Activated B cell treated with CpG ODN at 0.5 μM for 24 hours (primary cell): ENCODE measurements at regions not wholly inside any gene's neighbourhood (a gene's known extent, or its start where the extent isn't known, plus 50 kb on each side); places are given as distances from the start of the nearest gene placed in this dataset.

Experiments
- ATAC-seq: fragments of 200-7000 bp; cut with Tn5 transposase; one replicate; pipeline ENCODE4 v1.10.0; 2021; ENCODE audit warnings: low read depth, mild to moderate bottlenecking, moderate library complexity
- CTCF ChIA-PET: fragments of 350-600 bp; sonication (Branson Sonifier 250); formaldehyde crosslinking; loops from one replicate; lab custom pipeline; 2021; ENCODE audit warnings: antibody characterized with exemption; lab: Charles Lee
- POLR2A ChIA-PET: fragments of 350-600 bp; sonication (Branson Sonifier 250); formaldehyde crosslinking; loops from one replicate; lab custom pipeline; 2021; ENCODE audit warnings: antibody characterized with exemption; lab: Charles Lee
- DNase-seq: peaks from one replicate; pipeline ENCODE4 v3.0.0; 2022
- H3K27ac Mint-ChIP-seq: one replicate; pipeline ENCODE4 v1.8.0; 2020; ENCODE audit warnings: mixed read lengths
- H3K27me3 Mint-ChIP-seq: one replicate; pipeline ENCODE4 v1.8.0; 2021; ENCODE audit warnings: mixed read lengths
- H3K36me3 Mint-ChIP-seq: one replicate; pipeline ENCODE4 v1.8.0; 2021; ENCODE audit warnings: low read depth, mixed read lengths
- H3K4me1 Mint-ChIP-seq: one replicate; pipeline ENCODE4 v1.8.0; 2021; ENCODE audit warnings: mixed read lengths
- H3K4me3 Mint-ChIP-seq: one replicate; pipeline ENCODE4 v1.8.0; 2020; ENCODE audit warnings: mild to moderate bottlenecking, mixed read lengths
- H3K9me3 Mint-ChIP-seq: one replicate; pipeline ENCODE4 v1.8.0; 2020; ENCODE audit warnings: mixed read lengths
- intact Hi-C: fragments of 100-400 bp; cut with micrococcal nuclease; formaldehyde crosslinking; loops from one replicate; pipeline ENCODE4 v1.15.1; 2024
- TF ChIP-seq, protein P1 (sequence below): fragments of 200-600 bp; IDR thresholded peaks from one replicate; pipeline ENCODE4 v1.8.0; 2022; ENCODE audit warnings: antibody characterized with exemption, mild to moderate bottlenecking

DNA sequence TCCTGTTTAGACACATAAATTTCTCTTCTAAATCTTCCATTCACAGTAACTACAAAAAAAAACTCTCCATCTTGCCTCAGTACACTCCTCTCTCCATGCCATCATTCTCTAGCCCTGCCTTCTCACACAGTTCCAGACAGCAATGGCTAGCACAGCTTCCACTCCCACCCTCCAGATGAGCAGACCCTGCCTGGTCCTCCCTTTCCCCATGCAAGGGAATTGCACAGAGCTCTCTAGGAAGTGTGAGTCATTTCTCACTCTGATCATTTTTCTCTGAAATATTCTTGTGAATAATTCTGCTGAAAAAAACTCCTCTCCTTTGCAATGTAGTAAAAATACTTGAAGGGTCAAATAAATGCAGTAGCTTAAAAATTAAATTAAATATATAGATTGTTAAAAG is 170.6 kb downstream of the BMP4 start:
- DNase-seq = no peak
- H3K27ac Mint-ChIP-seq = no peak overlapping the region

DNA sequence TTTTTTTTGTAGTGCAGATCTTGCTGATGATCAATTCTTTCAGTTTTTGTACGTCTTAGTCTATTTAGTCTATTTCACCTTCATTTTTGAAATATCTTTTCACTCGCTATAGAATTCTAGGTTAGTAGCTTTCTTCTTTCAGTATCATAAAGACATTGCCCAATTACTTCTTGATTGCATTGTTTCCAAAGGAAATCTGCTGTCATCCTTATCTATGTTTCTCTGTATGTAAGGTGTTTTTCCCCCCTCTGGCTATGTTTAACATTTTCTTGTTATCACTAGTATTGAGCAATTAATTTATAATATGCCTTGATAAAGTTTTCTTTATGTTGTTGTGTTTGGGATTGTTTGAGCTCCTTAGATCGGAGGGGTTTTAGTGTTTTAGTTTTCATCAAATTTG is 171.9 kb downstream of the BMP4 start:
- TF ChIP-seq, protein P1, sequence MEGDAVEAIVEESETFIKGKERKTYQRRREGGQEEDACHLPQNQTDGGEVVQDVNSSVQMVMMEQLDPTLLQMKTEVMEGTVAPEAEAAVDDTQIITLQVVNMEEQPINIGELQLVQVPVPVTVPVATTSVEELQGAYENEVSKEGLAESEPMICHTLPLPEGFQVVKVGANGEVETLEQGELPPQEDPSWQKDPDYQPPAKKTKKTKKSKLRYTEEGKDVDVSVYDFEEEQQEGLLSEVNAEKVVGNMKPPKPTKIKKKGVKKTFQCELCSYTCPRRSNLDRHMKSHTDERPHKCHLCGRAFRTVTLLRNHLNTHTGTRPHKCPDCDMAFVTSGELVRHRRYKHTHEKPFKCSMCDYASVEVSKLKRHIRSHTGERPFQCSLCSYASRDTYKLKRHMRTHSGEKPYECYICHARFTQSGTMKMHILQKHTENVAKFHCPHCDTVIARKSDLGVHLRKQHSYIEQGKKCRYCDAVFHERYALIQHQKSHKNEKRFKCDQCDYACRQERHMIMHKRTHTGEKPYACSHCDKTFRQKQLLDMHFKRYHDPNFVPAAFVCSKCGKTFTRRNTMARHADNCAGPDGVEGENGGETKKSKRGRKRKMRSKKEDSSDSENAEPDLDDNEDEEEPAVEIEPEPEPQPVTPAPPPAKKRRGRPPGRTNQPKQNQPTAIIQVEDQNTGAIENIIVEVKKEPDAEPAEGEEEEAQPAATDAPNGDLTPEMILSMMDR = no peak
- no peak overlapping the region for H3K4me3 Mint-ChIP-seq
- peaks cover 5% of the 10 kb centered on the region for H3K9me3 Mint-ChIP-seq
- ATAC-seq (no peak), DNase-seq (no peak)
- H3K27ac Mint-ChIP-seq = no peak overlapping the region
- H3K36me3 Mint-ChIP-seq = no peaks in the 10 kb centered on the region
- ChIA-PET CTCF (no interaction called here), POLR2A (no interaction called here)
- H3K27me3 Mint-ChIP-seq = peaks cover 4% of the 10 kb centered on the region
- intact Hi-C loops = no loop called here
- H3K4me1 Mint-ChIP-seq = no peaks in the 10 kb centered on the region

More for the DNA sequence above, 170.6 kb downstream of the BMP4 start:
- CTCF ChIA-PET = no interaction called here
- Mint-ChIP-seq H3K36me3 (no peaks in the 10 kb centered on the region), H3K4me1 (no peaks in the 10 kb centered on the region), H3K4me3 (no peak overlapping the region), H3K9me3 (peaks cover 5% of the 10 kb centered on the region), H3K27me3 (no peaks in the 10 kb centered on the region)
- POLR2A ChIA-PET = no interaction called here
- ATAC-seq = no peak
- TF ChIP-seq, protein P1 = no peak
- intact Hi-C loops = no loop called here

DNA sequence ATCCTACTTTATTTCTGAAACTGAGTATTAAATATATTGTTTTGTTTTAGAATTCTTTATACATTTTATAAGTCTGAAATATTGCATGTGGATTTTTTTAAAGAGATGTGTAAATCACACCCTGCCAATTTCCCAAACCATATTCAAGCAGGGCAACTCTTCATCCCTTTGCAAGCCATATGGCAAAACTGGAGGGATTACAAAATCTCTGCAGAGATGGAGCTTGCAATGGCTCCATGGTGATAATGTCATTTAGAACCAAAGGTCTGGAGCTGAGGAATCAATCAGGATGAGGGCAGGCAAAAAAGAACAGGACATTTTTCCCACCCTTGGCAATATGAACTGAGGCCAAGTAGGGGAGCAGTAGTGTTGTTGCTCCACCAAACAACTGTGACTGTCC is 173.4 kb downstream of the BMP4 start:
- H3K9me3 Mint-ChIP-seq = peaks cover 5% of the 10 kb centered on the region
- ATAC-seq (no peak), DNase-seq (no peak)
- H3K36me3 Mint-ChIP-seq = no peaks in the 10 kb centered on the region
- no peak overlapping the region for H3K27ac Mint-ChIP-seq
- POLR2A ChIA-PET = interaction anchor here (0.7 kb wide), 1 partner anchor 46 kb away, joined by 4 read pairs; no protein-coding TSS in a partner anchor
- H3K4me1 Mint-ChIP-seq = no peaks in the 10 kb centered on the region
- TF ChIP-seq, protein P1 = no peak
- peaks cover 4% of the 10 kb centered on the region for H3K27me3 Mint-ChIP-seq
- intact Hi-C loops = no loop called here
- CTCF ChIA-PET = no interaction called here
- no peak overlapping the region for H3K4me3 Mint-ChIP-seq

DNA sequence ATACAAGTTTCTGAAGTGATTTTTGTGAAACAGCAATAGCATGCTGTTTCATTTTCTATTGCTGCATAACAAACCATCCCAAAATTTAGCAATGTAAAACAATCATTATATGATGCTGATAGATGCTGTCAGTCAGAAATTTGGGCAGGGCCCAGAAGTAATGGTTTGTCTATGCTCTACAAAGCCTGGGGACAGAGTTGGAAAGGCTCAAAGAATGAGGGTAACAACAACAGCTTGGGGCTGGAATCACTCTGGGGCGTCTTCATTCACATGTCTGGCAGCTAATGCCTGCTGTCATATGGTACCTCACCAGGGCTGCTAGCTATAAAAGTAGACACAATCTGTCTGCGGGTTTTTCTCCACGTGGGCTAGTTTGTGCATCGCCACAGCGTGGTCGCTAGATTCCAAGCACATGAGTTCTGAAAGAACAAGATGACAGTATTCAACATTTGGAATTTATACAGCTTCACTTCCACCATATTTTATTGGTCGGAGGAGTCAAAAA is 176.5 kb downstream of the BMP4 start:
- no peaks in the 10 kb centered on the region for H3K4me1 Mint-ChIP-seq
- DNase-seq (no peak), ATAC-seq (no peak)
- TF ChIP-seq, protein P1 = no peak
- CTCF ChIA-PET = no interaction called here
- no peak overlapping the region for H3K4me3 Mint-ChIP-seq
- H3K27me3 Mint-ChIP-seq = peaks cover 8% of the 10 kb centered on the region
- H3K9me3 Mint-ChIP-seq = peaks cover 5% of the 10 kb centered on the region
- intact Hi-C loops = no loop called here
- H3K36me3 Mint-ChIP-seq = no peaks in the 10 kb centered on the region
- POLR2A ChIA-PET = interaction anchor here (0.6 kb wide), 1 partner anchor 166 kb away, joined by 3 read pairs; no protein-coding TSS in a partner anchor
- H3K27ac Mint-ChIP-seq = no peak overlapping the region

DNA sequence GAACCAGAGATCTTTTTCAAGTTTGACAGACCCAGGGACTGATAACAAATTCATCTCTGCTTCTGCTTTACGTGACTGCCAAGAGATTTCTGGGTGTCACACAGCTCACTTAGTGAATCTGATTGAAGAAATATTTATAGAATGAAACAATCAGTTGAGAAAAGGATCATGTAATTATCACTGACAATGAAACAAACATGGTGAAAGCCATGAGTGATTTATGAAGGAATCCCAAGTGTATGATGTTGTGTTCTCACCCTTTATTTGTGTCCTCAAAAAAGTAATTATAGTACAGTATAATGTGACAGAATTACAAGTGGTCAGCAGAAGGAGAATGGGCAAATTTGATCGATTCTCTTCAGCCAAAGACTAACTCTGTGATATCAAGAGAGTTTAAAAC is 177.3 kb downstream of the BMP4 start:
- POLR2A ChIA-PET = interaction anchor here (0.6 kb wide), 1 partner anchor 165 kb away, joined by 3 read pairs; no protein-coding TSS in a partner anchor
- TF ChIP-seq, protein P1 = no peak
- Mint-ChIP-seq H3K27ac (no peak overlapping the region), H3K4me3 (no peak overlapping the region), H3K36me3 (no peaks in the 10 kb centered on the region), H3K4me1 (no peaks in the 10 kb centered on the region), H3K9me3 (peaks cover 3% of the 10 kb centered on the region), H3K27me3 (peaks cover 8% of the 10 kb centered on the region)
- DNase-seq (no peak), ATAC-seq (no peak)
- CTCF ChIA-PET = no interaction called here
- intact Hi-C loops = loop anchor here (5.0 kb wide), 1 partner anchor 242 kb away; no protein-coding TSS in a partner anchor
